ENCODE measurements at regions not wholly inside any gene's neighbourhood (a gene's known extent, or its start where the extent isn't known, plus 50 kb on each side); places are given as distances from the start of the nearest gene placed in this dataset.

GRCh38 chr10:64394744-64395143 is 873.5 kb downstream of the REEP3 start:
- Histone ChIP-seq H3K27me3 (no peaks in the 10 kb centered on the region), H3K4me1 (no peaks in the 10 kb centered on the region), H3F3A (ENCODE audit: low read depth) (no peaks in the 10 kb centered on the region), H3K9ac (no peak overlapping the region), H4K20me1 (ENCODE audit: low read depth) (no peaks in the 10 kb centered on the region), H3K9me3 (ENCODE audit: low read depth) (no peaks in the 10 kb centered on the region), H3K27ac (no peak overlapping the region), H3K79me2 (ENCODE audit: low read depth) (no peaks in the 10 kb centered on the region), H3K4me3 (no peak overlapping the region), H3K36me3 (no peaks in the 10 kb centered on the region), H3K4me2 (no peak overlapping the region), H2AFZ (replicated peaks) (no peak overlapping the region)
- H3K4me3 Mint-ChIP-seq, result no peak overlapping the region
- H3K27me3 Mint-ChIP-seq (ENCODE audit: insufficient read depth, low read depth), result no peaks in the 10 kb centered on the region
- H3K36me3 Mint-ChIP-seq, result no peaks in the 10 kb centered on the region
- H3K4me1 Mint-ChIP-seq, result no peaks in the 10 kb centered on the region
- H3K9me3 Mint-ChIP-seq, result no peaks in the 10 kb centered on the region
- no peak overlapping the region for H3K27ac Mint-ChIP-seq
- no peak for DNase-seq (ENCODE audit: low spot score)
- TF ChIP-seq EZH2phosphoT487 (IDR thresholded peaks at IDR 0.05), result no peak
- TF ChIP-seq CTCF (IDR thresholded peaks at IDR 0.05), result no peak
- no peak for TF ChIP-seq EZH2 (IDR thresholded peaks at IDR 0.05)

- Histone ChIP-seq H3K4me2 (no peak overlapping the region), H3K36me3 (no peaks in the 10 kb centered on the region), H4K20me1 (ENCODE audit: low read depth) (no peaks in the 10 kb centered on the region), H3F3A (ENCODE audit: low read depth) (no peaks in the 10 kb centered on the region), H2AFZ (replicated peaks) (peak overlapping the region; percentile 69), H3K9me3 (ENCODE audit: low read depth) (no peaks in the 10 kb centered on the region), H3K27ac (no peak overlapping the region), H3K4me3 (no peak overlapping the region), H3K79me2 (ENCODE audit: low read depth) (no peaks in the 10 kb centered on the region), H3K27me3 (no peaks in the 10 kb centered on the region), H3K9ac (no peak overlapping the region), H3K4me1 (no peaks in the 10 kb centered on the region)
- DNase-seq (ENCODE audit: low spot score), result no peak
- Mint-ChIP-seq H3K4me1 (no peaks in the 10 kb centered on the region), H3K27me3 (ENCODE audit: insufficient read depth, low read depth) (no peaks in the 10 kb centered on the region), H3K4me3 (no peak overlapping the region), H3K27ac (no peak overlapping the region), H3K9me3 (no peaks in the 10 kb centered on the region), H3K36me3 (no peaks in the 10 kb centered on the region)
- TF ChIP-seq CTCF (IDR thresholded peaks at IDR 0.05), result no peak
- TF ChIP-seq EZH2 (IDR thresholded peaks at IDR 0.05), result no peak
- no peak for TF ChIP-seq EZH2phosphoT487 (IDR thresholded peaks at IDR 0.05)
Measured at GRCh38 chr10:64396105-64396708, 875.0 kb downstream of the REEP3 start.

GRCh38 chr10:64397125-64397524 is 875.9 kb downstream of the REEP3 start:
- no peak overlapping the region for H3K27ac Mint-ChIP-seq
- no peaks in the 10 kb centered on the region for H3K4me1 Mint-ChIP-seq
- Histone ChIP-seq H2AFZ (replicated peaks) (peak overlapping the region; percentile 64), H3K9me3 (ENCODE audit: low read depth) (no peaks in the 10 kb centered on the region), H4K20me1 (ENCODE audit: low read depth) (no peaks in the 10 kb centered on the region), H3K9ac (no peak overlapping the region), H3K4me2 (no peak overlapping the region), H3K4me1 (no peaks in the 10 kb centered on the region), H3K36me3 (no peaks in the 10 kb centered on the region), H3K4me3 (no peak overlapping the region), H3K27me3 (no peaks in the 10 kb centered on the region), H3K27ac (no peak overlapping the region), H3K79me2 (ENCODE audit: low read depth) (no peaks in the 10 kb centered on the region), H3F3A (ENCODE audit: low read depth) (no peaks in the 10 kb centered on the region)
- no peaks in the 10 kb centered on the region for H3K36me3 Mint-ChIP-seq
- H3K4me3 Mint-ChIP-seq, result no peak overlapping the region
- no peak for DNase-seq (ENCODE audit: low spot score)
- no peaks in the 10 kb centered on the region for H3K9me3 Mint-ChIP-seq
- peaks cover 3% of the 10 kb centered on the region for H3K27me3 Mint-ChIP-seq (ENCODE audit: insufficient read depth, low read depth)
- TF ChIP-seq CTCF (IDR thresholded peaks at IDR 0.05), result no peak
- no peak for TF ChIP-seq EZH2 (IDR thresholded peaks at IDR 0.05)
- no peak for TF ChIP-seq EZH2phosphoT487 (IDR thresholded peaks at IDR 0.05)

Measured in neural progenitor cell (in vitro differentiated cells).